Thymus (tissue), 11 donors: ENCODE measurements at regions not wholly inside any gene's neighbourhood (a gene's known extent, or its start where the extent isn't known, plus 50 kb on each side); places are given as distances from the start of the nearest gene placed in this dataset.
"Not testable (repeated sequence)": the region's sequence is repeated elsewhere in the genome, so short reads cannot be mapped to it uniquely, and the experiment has no call there.

ENCODE experiments used
- DNase-seq, 9 donors: peaks; one replicate each; pipeline ENCODE4 v3.0.0-alpha.2; 2013; ENCODE audit warnings: low spot score in 9 of 9, low read depth in 6 of 9, missing footprints in 1 of 9
- H3K27ac ChIP-seq, 2 donors: one replicate each; pipeline ENCODE4 v1.5.1; 2013; ENCODE audit warnings: control low read depth in 1 of 2, low read depth in 1 of 2, low read length in 1 of 2, mild to moderate bottlenecking in 1 of 2, moderate library complexity in 1 of 2
- H3K27me3 ChIP-seq, 2 donors: one replicate each; pipeline ENCODE4 v1.5.1; 2013; ENCODE audit warnings: low read length in 1 of 2; ENCODE audit not compliant: control insufficient read depth in 2 of 2, insufficient read depth in 1 of 2
- H3K36me3 ChIP-seq, 2 donors: one replicate each; pipeline ENCODE4 v1.5.1; 2013; ENCODE audit warnings: low read length in 1 of 2, mild to moderate bottlenecking in 1 of 2, moderate library complexity in 1 of 2; ENCODE audit not compliant: control insufficient read depth in 2 of 2, insufficient read depth in 2 of 2
- H3K4me1 ChIP-seq, 2 donors: one replicate each; pipeline ENCODE4 v1.5.1; 2013; ENCODE audit warnings: low read length in 2 of 2; ENCODE audit not compliant: control insufficient read depth in 2 of 2, insufficient read depth in 2 of 2
- H3K4me3 ChIP-seq, 2 donors: one replicate each; pipeline ENCODE4 v1.5.1; 2013; ENCODE audit warnings: low read length in 2 of 2, control low read depth in 1 of 2, mild to moderate bottlenecking in 1 of 2
- H3K9me3 ChIP-seq, 2 donors: one replicate each; pipeline ENCODE4 v1.5.1; 2013; ENCODE audit warnings: low read length in 1 of 2, mild to moderate bottlenecking in 1 of 2; ENCODE audit not compliant: control insufficient read depth in 2 of 2, insufficient read depth in 1 of 2
- WGBS: extraction: QIAGEN DNeasy Blood & Tissue Kit; methylation state at CpG from one replicate; pipeline ENCODE4 v1.1.7; 2013; 5-methylcytosine and 5-hydroxymethylcytosine counted together
- donor health status: healthy.

- WGBS = 96% methylated on average over 1 of the region's 1 CpG
- H3K27me3 ChIP-seq, H3K27ac ChIP-seq, H3K4me1 ChIP-seq, H3K9me3 ChIP-seq, H3K4me3 ChIP-seq, H3K36me3 ChIP-seq, DNase-seq: not testable (repeated sequence)
Observed at GRCh38 chr1:157368941-157369340, 183.4 kb downstream of the FCRL5 start.

GRCh38 chr1:157368363-157368762 lies 184.0 kb downstream of the FCRL5 start:
- no peaks in the 10 kb centered on the region for H3K36me3 ChIP-seq
- DNase-seq = no peak
- H3K27ac ChIP-seq = no peak overlapping the region
- 89% methylated on average over 2 of the region's 2 CpGs for WGBS
- H3K4me3 ChIP-seq = no peak overlapping the region
- no peaks in the 10 kb centered on the region for H3K9me3 ChIP-seq
- no peaks in the 10 kb centered on the region for H3K4me1 ChIP-seq
- no peaks in the 10 kb centered on the region for H3K27me3 ChIP-seq

- Histone ChIP-seq H3K4me1 (no peaks in the 10 kb centered on the region), H3K27ac (no peak overlapping the region), H3K9me3 (no peaks in the 10 kb centered on the region), H3K27me3 (no peaks in the 10 kb centered on the region), H3K4me3 (no peak overlapping the region), H3K36me3 (no peaks in the 10 kb centered on the region)
- no peak for DNase-seq
Observed at GRCh38 chr1:157367870-157368269, 184.4 kb downstream of the FCRL5 start.

- H3K4me1 ChIP-seq = no peaks in the 10 kb centered on the region
- no peaks in the 10 kb centered on the region for H3K36me3 ChIP-seq
- H3K4me3 ChIP-seq = no peak overlapping the region
- H3K9me3 ChIP-seq = no peaks in the 10 kb centered on the region
- H3K27me3 ChIP-seq = no peaks in the 10 kb centered on the region
- no peak overlapping the region for H3K27ac ChIP-seq
- 69% methylated on average over 3 of the region's 3 CpGs for WGBS
- DNase-seq = no peak
Observed at GRCh38 chr1:157367091-157367739, 185.1 kb downstream of the FCRL5 start.

GRCh38 chr1:157364612-157365011 lies 187.7 kb downstream of the FCRL5 start:
- Histone ChIP-seq H3K4me3 (no peak overlapping the region), H3K27me3 (no peaks in the 10 kb centered on the region), H3K9me3 (no peaks in the 10 kb centered on the region), H3K27ac (no peak overlapping the region), H3K4me1 (no peaks in the 10 kb centered on the region), H3K36me3 (no peaks in the 10 kb centered on the region)
- 95% methylated on average over 3 of the region's 3 CpGs for WGBS
- DNase-seq = no peak

- no peak overlapping the region for H3K4me3 ChIP-seq
- no peaks in the 10 kb centered on the region for H3K27me3 ChIP-seq
- no peaks in the 10 kb centered on the region for H3K36me3 ChIP-seq
- no peaks in the 10 kb centered on the region for H3K9me3 ChIP-seq
- no peak overlapping the region for H3K27ac ChIP-seq
- DNase-seq = peak in 1 of 9 donors; percentile 16
- WGBS = 89% methylated on average over 7 of the region's 7 CpGs
- H3K4me1 ChIP-seq = no peaks in the 10 kb centered on the region
Observed at GRCh38 chr1:157363660-157364140, 188.6 kb downstream of the FCRL5 start.

GRCh38 chr1:157360023-157360390 lies 192.3 kb downstream of the FCRL5 start:
- Histone ChIP-seq H3K4me1 (no peaks in the 10 kb centered on the region), H3K27me3 (no peaks in the 10 kb centered on the region), H3K4me3 (no peak overlapping the region), H3K27ac (no peak overlapping the region), H3K9me3 (no peaks in the 10 kb centered on the region), H3K36me3 (no peaks in the 10 kb centered on the region)
- DNase-seq = no peak

GRCh38 chr1:157359314-157360022 lies 192.8 kb downstream of the FCRL5 start:
- no peaks in the 10 kb centered on the region for H3K4me1 ChIP-seq
- 95% methylated on average over 4 of the region's 4 CpGs for WGBS
- no peak for DNase-seq
- H3K27me3 ChIP-seq = no peaks in the 10 kb centered on the region
- no peaks in the 10 kb centered on the region for H3K36me3 ChIP-seq
- H3K9me3 ChIP-seq = no peaks in the 10 kb centered on the region
- H3K27ac ChIP-seq = no peak overlapping the region
- H3K4me3 ChIP-seq = no peak overlapping the region

GRCh38 chr1:157357111-157357510 lies 195.2 kb downstream of the FCRL5 start:
- H3K27ac ChIP-seq = no peak overlapping the region
- 95% methylated on average over 5 of the region's 5 CpGs for WGBS
- no peak overlapping the region for H3K4me3 ChIP-seq
- H3K9me3 ChIP-seq = no peaks in the 10 kb centered on the region
- no peaks in the 10 kb centered on the region for H3K27me3 ChIP-seq
- no peaks in the 10 kb centered on the region for H3K4me1 ChIP-seq
- DNase-seq = no peak
- H3K36me3 ChIP-seq = no peaks in the 10 kb centered on the region
